ENCODE measurements at regions not wholly inside any gene's neighbourhood (a gene's known extent, or its start where the extent isn't known, plus 50 kb on each side); places are given as distances from the start of the nearest gene placed in this dataset.

- TF ChIP-seq TP53 (CRISPR knock-in tag; IDR thresholded peaks at IDR 0.05) = no peak
- no peak for TF ChIP-seq POLR2A (IDR thresholded peaks at IDR 0.05; ENCODE audit: low read length)
- TF ChIP-seq EP300 (IDR thresholded peaks at IDR 0.05) = no peak
- TF ChIP-seq RFX5 (IDR thresholded peaks at IDR 0.05) = no peak
- TF ChIP-seq CTCF (IDR thresholded peaks at IDR 0.05) = no peak
- no peak for TF ChIP-seq PHF8 (IDR thresholded peaks at IDR 0.05; ENCODE audit: borderline replicate concordance, low read depth)
- TF ChIP-seq ZSCAN20 (CRISPR knock-in tag; IDR thresholded peaks at IDR 0.05) = no peak
- no peak for TF ChIP-seq MYC (IDR thresholded peaks at IDR 0.05; ENCODE audit: borderline replicate concordance, low read length)
- TF ChIP-seq JUN (IDR thresholded peaks at IDR 0.05) = no peak
- no peak for TF ChIP-seq RAD21 (conservative IDR thresholded peaks at IDR 0.05 in 1 of 2, IDR thresholded peaks at IDR 0.05 in 1 of 2)
- no peak for TF ChIP-seq MAX (IDR thresholded peaks at IDR 0.05)
- TF ChIP-seq HMGXB4 (CRISPR knock-in tag; IDR thresholded peaks at IDR 0.05; ENCODE audit: borderline replicate concordance) = no peak
- TF ChIP-seq JUNB (IDR thresholded peaks at IDR 0.05) = no peak
- TF ChIP-seq RCOR1 (IDR thresholded peaks at IDR 0.05; ENCODE audit: low read depth, low read length) = no peak
Observed at GRCh38 chr10:131722121-131722520, 178.7 kb upstream of the PPP2R2D start.
